T-helper 2 cell (primary cell): ENCODE measurements at regions not wholly inside any gene's neighbourhood (a gene's known extent, or its start where the extent isn't known, plus 50 kb on each side); places are given as distances from the start of the nearest gene placed in this dataset.
"Not testable (repeated sequence)": the region's sequence is repeated elsewhere in the genome, so short reads cannot be mapped to it uniquely, and the experiment has no call there.

Experiments used
- DNase-seq, 5 experiments: peaks; one replicate each; pipeline versions ENCODE4 v3.0.0 to v3.0.0-alpha.2; 2012 to 2022

- no peak for DNase-seq
Observed at GRCh38 chr6:6981681-6982322, 126.0 kb upstream of the RREB1 start.

DNA sequence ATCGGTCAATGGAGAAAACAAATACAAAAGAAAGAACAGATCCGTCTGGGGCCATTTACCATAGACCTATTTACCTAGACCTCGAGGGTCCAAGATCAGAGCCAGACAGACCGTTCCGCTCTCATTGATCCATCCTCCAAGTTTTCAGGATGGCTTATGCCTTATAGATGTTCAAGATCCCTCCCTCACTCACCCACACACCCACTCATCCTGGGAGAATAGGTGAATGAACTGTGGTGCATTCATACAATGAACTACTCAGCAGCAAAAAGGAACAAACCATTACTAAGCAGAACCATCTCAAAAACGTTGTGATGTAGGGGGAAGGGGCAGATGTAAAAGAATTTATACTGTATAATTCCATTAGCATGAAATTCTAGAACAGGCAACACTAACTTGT lies 125.1 kb upstream of the RREB1 start:
- no peak for DNase-seq

- no peak for DNase-seq
Observed at GRCh38 chr6:6984585-6985366, 123.0 kb upstream of the RREB1 start.

- DNase-seq: no peak
Observed at GRCh38 chr6:6986344-6986743, 121.4 kb upstream of the RREB1 start.

DNA sequence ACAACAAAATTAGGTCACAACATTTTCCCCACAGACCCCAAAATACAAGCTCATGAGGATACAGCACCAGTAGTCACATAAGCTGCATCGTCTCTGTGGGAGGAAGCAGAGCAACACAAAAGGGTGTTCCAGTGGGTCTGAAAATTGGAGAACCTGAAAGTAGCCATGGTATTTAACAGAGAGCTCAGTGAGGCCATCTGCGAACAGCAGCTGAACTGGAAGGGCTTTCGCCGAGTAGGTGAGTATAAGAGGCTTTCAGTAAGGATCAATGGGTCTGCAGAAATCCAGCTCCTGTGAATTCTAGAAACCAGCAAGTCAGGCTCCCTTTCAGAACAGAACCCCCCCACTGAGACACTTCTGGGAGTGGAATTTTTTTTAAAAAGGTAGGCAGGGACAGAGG lies 120.0 kb upstream of the RREB1 start:
- no peak for DNase-seq

- DNase-seq: not testable (repeated sequence)
Observed at GRCh38 chr6:6990059-6990458, 117.7 kb upstream of the RREB1 start.

DNA sequence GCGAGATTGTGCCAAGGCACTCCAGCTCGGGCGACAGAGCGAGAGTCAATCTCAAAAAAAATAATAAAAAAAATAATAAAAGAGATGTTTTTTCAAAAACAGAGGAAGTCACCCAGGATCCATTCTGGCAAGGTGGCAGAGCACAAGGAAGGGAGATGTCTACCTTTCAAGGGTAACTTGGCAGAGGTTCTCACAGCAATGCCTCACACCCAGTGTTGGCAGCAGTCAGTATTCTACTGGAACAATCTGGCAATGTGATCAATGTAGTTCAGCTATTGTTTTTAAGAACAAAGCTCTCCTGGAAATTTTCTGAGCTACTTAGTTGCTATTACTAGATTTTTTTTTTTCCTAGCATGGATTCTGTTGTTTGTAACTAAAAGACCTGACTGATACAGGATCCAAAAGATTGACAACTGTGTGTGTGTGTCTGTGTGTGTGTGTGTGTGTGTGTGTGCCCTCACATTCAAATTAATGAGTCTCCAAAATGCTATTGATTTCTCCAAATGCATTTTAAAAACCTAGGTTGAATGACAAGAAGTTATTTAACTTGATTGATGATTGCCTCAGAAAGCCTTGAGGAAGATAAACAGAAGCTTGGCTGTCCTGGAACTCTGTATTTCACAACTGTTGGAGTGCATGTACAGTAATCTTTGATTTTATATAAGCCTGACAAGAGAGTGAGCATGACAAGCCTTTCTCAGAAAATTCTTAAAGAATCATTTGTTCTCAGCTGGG lies 114.1 kb upstream of the RREB1 start:
- no peak for DNase-seq

GRCh38 chr6:6994796-6995195 lies 113.0 kb upstream of the RREB1 start:
- DNase-seq: no peak

DNA sequence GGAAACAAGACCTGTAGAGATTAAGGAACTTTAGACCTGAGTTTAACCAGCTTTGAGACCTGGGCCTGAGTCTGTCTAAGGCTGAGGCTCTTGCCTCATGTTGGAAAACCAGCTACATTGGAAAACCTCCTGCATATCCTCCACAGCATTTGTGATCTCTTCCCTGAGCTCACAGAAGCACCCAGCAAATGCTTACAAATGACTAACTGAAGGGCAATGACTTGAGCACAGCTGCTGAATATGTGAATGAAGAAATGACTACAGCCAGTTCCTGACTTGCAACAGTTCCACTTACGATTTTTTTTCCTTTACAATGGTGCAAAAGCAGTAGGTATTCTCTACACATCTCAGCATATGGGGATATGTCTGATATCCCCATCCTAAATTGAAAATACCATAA lies 112.4 kb upstream of the RREB1 start:
- DNase-seq: no peak

DNA sequence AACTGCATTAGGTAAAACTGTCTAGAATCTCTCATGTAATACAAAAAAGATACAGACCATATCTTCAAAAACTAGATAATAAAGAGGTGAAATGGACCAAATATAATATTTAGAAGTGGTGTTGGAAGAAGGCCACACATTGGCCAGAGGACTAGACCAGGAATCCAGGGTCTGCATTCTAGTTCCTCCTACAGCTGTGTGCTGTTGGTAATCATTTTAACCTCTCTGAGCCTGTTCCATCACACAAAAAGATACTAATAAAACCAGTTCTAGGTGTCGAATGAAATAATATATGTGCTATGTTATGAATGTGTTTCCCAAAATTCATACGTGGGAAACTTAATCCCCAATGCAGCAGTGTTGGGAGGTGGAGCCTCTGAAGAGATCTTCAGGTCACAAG lies 111.6 kb upstream of the RREB1 start:
- no peak for DNase-seq

DNA sequence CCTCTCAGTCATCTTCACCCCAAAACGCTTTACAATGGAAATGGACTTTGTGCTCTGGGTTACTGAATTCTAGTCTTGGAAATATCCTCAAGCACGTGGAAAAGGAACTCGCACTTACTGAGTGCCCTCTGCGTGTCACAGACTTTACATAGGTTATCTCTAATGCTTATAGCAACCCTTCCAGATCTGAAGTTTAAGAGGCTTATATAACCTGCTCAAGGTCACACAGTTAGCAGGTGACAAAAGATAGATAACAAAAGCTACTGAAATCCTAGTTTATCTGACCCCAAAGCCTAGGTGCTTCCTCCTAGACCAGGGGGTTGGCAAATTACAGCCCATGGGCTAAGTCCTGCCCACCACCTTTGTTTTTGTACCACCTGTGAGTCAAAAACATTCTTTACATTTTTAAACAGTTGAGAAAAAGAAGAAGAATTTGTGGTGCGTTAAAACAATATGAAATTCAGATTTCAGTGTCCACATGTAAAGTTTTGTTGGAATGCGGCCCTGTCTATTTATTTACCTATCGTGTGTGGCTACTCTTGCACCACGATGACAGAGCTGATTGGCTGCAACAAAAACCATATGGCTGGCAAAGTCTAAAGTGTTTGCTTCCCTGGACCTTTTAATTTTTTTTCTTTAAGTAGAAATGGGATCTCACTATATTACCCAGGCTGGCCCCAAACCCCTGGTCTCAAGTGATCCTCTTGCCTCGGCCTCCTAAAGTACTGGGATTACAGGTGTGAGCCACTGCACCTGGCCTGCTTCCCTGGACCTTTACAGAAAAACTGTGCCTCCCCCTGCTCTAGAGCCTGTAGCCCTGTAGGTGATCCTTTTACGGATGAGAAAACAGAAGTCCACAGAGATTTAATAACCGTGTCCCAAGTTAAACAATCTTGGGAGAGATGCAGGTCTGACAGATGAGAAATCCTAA lies 110.2 kb upstream of the RREB1 start:
- DNase-seq: no peak

DNA sequence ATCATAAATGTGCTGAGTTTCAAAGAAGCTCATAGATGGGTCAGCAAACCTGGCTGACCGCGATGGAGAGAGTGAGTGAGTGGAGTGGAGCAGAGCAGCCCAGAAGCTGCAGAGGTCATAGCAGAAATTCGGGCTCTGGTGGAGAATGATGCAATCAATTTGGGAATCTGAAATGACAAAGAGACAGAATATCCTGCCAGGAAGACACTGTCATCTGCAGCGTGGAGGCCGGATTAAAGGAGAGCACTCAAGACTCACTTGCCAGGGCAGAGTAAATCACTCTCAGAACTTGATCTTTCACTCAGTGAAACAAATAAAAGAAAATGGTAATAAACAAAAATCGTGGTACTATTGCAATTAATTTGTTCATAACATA lies 109.6 kb upstream of the RREB1 start:
- no peak for DNase-seq

- no peak for DNase-seq
Observed at GRCh38 chr6:7000825-7001777, 106.7 kb upstream of the RREB1 start.

DNA sequence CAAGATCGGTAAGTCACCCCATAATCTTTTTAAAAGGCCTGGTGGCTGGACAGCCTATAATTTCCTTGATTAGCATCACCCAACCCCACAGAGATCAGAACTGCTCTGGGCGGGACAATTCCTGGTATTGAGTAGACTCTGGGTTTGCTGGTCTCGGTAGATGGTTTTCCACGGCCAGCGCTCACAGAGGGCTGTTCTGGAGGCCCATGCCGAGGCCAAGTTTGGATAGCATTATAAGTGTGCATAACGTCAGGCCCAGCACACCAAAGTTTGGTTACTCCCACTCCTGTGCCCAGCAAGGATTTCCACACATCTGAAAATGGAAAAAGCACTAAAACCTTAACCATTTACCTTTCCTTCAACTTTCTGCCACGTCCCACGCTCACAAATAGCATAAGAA lies 104.7 kb upstream of the RREB1 start:
- no peak for DNase-seq

GRCh38 chr6:7004581-7005297 lies 103.0 kb upstream of the RREB1 start:
- no peak for DNase-seq

GRCh38 chr6:7006515-7007191 lies 101.1 kb upstream of the RREB1 start:
- DNase-seq: no peak

DNA sequence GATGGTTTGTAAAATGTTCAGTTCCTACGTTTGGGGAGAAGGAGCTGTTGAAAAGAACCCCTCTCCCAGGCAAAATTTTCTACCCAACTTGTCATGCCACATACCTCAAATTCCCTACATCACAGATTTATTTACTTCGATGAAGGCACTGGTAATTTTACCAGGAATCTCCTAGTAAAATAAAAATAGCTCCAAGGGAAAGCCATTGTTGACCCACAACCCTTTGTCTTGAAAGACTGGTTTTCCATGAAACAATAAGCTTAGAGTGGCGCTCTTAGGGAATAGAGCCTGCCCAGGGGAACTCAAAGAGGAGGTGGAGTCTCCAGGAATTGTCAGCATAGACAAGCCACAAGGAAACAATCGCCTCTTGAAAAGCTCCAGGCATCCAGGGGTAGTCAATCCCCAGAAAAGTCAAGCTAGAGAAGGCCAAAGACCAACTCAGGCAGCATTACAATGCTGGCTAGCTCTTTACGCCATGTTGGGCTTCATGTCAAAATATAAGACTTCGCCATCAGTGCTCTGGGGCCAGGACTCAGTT lies 99.2 kb upstream of the RREB1 start:
- no peak for DNase-seq

DNA sequence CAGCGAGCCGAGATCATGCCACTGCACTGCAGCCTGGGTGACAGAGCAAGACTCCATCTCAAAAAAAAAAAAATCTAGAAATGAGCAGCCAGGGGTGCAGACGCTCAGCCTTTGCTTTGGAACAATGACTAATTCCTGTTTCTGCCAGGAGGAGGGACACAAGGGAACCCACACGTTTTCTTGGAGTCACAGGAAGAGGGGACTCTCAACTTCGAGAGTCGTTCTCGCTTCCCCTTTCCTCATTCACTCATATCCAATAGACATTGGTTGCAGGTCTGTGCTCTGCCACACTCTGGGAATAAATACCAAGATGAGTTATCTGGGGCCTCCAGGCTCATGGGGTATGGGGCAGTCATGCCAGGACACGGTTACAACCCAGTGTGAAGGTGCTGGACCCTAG lies 91.5 kb upstream of the RREB1 start:
- no peak for DNase-seq

- no peak for DNase-seq
Observed at GRCh38 chr6:7021301-7021700, 86.5 kb upstream of the RREB1 start.

GRCh38 chr6:7025861-7026260 lies 81.9 kb upstream of the RREB1 start:
- no peak for DNase-seq
